HFF-Myc (cell line): ENCODE measurements at regions not wholly inside any gene's neighbourhood (a gene's known extent, or its start where the extent isn't known, plus 50 kb on each side); places are given as distances from the start of the nearest gene placed in this dataset.

ENCODE experiments used
- DNase-seq: peaks from one replicate; pipeline ENCODE4 v3.0.0-alpha.2; 2011; ENCODE audit warnings: low read depth; ENCODE audit errors: extremely low read depth
- H3K4me3 ChIP-seq: replicated peaks from 2 replicates; pipeline ENCODE4 v1.5.1; 2011; ENCODE audit warnings: low read depth, mild to moderate bottlenecking, control low read depth, low read length
- TF ChIP-seq, protein P1 (sequence below): IDR thresholded peaks from 2 replicates; pipeline ENCODE4 v1.5.1; 2012; ENCODE audit warnings: mild to moderate bottlenecking, low read depth, low read length, control low read depth; ENCODE audit errors: missing control alignments

- no peak for DNase-seq
- TF ChIP-seq, protein P1, sequence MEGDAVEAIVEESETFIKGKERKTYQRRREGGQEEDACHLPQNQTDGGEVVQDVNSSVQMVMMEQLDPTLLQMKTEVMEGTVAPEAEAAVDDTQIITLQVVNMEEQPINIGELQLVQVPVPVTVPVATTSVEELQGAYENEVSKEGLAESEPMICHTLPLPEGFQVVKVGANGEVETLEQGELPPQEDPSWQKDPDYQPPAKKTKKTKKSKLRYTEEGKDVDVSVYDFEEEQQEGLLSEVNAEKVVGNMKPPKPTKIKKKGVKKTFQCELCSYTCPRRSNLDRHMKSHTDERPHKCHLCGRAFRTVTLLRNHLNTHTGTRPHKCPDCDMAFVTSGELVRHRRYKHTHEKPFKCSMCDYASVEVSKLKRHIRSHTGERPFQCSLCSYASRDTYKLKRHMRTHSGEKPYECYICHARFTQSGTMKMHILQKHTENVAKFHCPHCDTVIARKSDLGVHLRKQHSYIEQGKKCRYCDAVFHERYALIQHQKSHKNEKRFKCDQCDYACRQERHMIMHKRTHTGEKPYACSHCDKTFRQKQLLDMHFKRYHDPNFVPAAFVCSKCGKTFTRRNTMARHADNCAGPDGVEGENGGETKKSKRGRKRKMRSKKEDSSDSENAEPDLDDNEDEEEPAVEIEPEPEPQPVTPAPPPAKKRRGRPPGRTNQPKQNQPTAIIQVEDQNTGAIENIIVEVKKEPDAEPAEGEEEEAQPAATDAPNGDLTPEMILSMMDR: no peak
- H3K4me3 ChIP-seq: no peak overlapping the region
Measured at GRCh38 chrX:4451591-4451990, 738.1 kb upstream of the PRKX start.

- no peak for DNase-seq
- H3K4me3 ChIP-seq: no peak overlapping the region
- TF ChIP-seq, protein P1: no peak
Measured at GRCh38 chrX:4450177-4450576, 736.7 kb upstream of the PRKX start.

- TF ChIP-seq, protein P1: no peak
- no peak for DNase-seq
- no peak overlapping the region for H3K4me3 ChIP-seq
Measured at GRCh38 chrX:4435905-4436304, 722.5 kb upstream of the PRKX start.

DNA sequence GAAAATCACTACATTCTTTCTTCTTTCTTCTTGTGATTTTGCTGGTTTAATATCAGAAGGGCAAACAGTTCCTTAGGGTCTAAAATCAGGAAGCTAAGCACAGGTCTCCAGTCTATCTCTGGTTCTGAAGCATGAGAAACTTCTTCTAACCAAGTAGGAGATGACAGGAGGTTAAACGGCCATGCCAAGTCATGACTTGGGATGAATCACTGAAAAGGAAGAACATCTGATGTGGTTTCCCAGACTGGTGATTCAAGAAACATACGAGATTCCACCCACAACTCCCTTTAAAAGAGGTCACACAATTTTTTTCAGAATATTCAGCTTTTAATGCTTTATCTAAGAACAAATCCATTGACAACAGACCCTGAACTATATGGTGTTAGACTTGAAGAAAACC lies 684.0 kb upstream of the PRKX start:
- no peak for DNase-seq
- H3K4me3 ChIP-seq: no peak overlapping the region
- TF ChIP-seq, protein P1: no peak

DNA sequence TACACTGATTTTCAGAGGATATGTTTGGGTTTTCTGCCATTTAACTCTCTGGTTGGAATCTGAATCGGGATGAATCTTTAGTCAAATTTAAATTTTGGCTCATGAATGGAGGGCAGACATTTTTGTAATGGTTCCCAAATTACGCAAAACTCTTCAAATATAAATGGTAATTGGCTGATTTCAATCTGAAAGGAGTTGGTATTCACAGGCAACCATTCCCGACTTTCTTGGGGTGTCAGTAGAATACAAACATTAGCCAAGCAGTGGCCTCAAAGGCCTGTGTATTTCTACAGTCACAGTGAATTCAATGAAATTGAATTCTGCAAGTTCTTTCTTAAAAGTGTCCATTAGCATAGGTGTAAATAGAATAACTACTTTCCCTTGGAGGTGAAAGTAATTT lies 668.8 kb upstream of the PRKX start:
- TF ChIP-seq, protein P1: no peak
- H3K4me3 ChIP-seq: no peak overlapping the region

GRCh38 chrX:4380710-4381109 lies 667.3 kb upstream of the PRKX start:
- H3K4me3 ChIP-seq: no peak overlapping the region
- TF ChIP-seq, protein P1: no peak
- no peak for DNase-seq

More for the DNA sequence above, 668.8 kb upstream of the PRKX start:
- no peak for DNase-seq

DNA sequence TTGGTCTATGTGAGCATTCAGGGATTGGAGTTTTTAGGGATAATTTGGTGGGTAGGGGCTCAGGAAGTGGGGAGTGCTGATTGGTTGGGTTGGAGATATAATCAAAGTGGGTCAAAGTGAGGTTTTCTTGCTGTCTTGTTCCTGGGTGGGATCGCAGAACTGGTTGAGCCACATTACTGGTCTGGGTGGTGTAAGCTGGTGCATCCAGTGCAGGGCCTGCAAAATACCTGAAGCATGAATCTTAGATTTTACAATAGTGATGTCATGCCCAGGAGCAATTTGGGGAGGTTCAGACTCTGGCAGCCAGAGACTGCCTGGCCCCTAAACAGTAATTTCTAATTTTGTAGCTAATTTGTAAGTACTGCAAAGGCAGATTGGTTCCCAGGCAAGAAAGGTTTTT lies 665.6 kb upstream of the PRKX start:
- H3K4me3 ChIP-seq: no peak overlapping the region
- DNase-seq: no peak
- TF ChIP-seq, protein P1: no peak
